Neural progenitor cell (in vitro differentiated cells): ENCODE measurements at regions not wholly inside any gene's neighbourhood (a gene's known extent, or its start where the extent isn't known, plus 50 kb on each side); places are given as distances from the start of the nearest gene placed in this dataset.

Source experiments
- EZH2 ChIP-seq: fragments of 200-600 bp; sonication (generic); IDR thresholded peaks from 2 replicates; pipeline ENCODE4 v1.6.1; 2017; ENCODE audit warnings: antibody characterized with exemption, mild to moderate bottlenecking, moderate library complexity
- TF ChIP-seq, protein P1 (sequence below): fragments of 200-600 bp; sonication (generic); IDR thresholded peaks from 2 replicates; pipeline ENCODE4 v1.5.1; 2017; ENCODE audit warnings: antibody characterized with exemption, mild to moderate bottlenecking

GRCh38 chr11:100498780-100499179, 188.3 kb upstream of the ARHGAP42 start:
- TF ChIP-seq, protein P1, sequence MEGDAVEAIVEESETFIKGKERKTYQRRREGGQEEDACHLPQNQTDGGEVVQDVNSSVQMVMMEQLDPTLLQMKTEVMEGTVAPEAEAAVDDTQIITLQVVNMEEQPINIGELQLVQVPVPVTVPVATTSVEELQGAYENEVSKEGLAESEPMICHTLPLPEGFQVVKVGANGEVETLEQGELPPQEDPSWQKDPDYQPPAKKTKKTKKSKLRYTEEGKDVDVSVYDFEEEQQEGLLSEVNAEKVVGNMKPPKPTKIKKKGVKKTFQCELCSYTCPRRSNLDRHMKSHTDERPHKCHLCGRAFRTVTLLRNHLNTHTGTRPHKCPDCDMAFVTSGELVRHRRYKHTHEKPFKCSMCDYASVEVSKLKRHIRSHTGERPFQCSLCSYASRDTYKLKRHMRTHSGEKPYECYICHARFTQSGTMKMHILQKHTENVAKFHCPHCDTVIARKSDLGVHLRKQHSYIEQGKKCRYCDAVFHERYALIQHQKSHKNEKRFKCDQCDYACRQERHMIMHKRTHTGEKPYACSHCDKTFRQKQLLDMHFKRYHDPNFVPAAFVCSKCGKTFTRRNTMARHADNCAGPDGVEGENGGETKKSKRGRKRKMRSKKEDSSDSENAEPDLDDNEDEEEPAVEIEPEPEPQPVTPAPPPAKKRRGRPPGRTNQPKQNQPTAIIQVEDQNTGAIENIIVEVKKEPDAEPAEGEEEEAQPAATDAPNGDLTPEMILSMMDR, result no peak
- no peak for TF ChIP-seq EZH2
